ENCODE measurements at regions not wholly inside any gene's neighbourhood (a gene's known extent, or its start where the extent isn't known, plus 50 kb on each side); places are given as distances from the start of the nearest gene placed in this dataset.
A peak's percentile ranks its signal among the peaks of the same experiment; 100 is the strongest.
"Not testable (repeated sequence)": the region's sequence is repeated elsewhere in the genome, so short reads cannot be mapped to it uniquely, and the experiment has no call there.

- DNase-seq (no peak), ATAC-seq (no peak)
- Histone ChIP-seq H3K27ac (no peak overlapping the region), H3K36me3 (ENCODE audit: insufficient read depth in 1 of 2, low read depth in 1 of 2) (no peaks in the 10 kb centered on the region), H3K4me1 (no peaks in the 10 kb centered on the region), H3K4me3 (no peak overlapping the region), H3K9me3 (no peaks in the 10 kb centered on the region), H3K27me3 (ENCODE audit: insufficient read depth in 3 of 3, low read length in 2 of 3) (no peaks in the 10 kb centered on the region)
- intact Hi-C loops (cut with DNase I) = no loop called here
- WGBS, 3 donors = 91 to 96% (median 95%) methylated on average over 8 of the region's 8 CpGs
- TF ChIP-seq CTCF (IDR thresholded peaks at IDR 0.05) = no peak
Observed at GRCh38 chr10:61047788-61048560, 104.0 kb upstream of the RHOBTB1 start.

GRCh38 chr10:61047081-61047480 lies 103.1 kb upstream of the RHOBTB1 start:
- Histone ChIP-seq H3K9me3 (no peaks in the 10 kb centered on the region), H3K27me3 (ENCODE audit: insufficient read depth in 3 of 3, low read length in 2 of 3) (no peaks in the 10 kb centered on the region), H3K4me3 (no peak overlapping the region), H3K27ac (no peak overlapping the region), H3K36me3 (ENCODE audit: insufficient read depth in 1 of 2, low read depth in 1 of 2) (no peaks in the 10 kb centered on the region), H3K4me1 (no peaks in the 10 kb centered on the region)
- WGBS, 3 donors = 51 to 58% (median 52%) methylated on average over 5 of the region's 5 CpGs
- TF ChIP-seq CTCF (IDR thresholded peaks at IDR 0.05) = no peak
- intact Hi-C loops (cut with DNase I) = no loop called here
- no peak for ATAC-seq
- DNase-seq = no peak

- H3K36me3 ChIP-seq (ENCODE audit: insufficient read depth in 1 of 2, low read depth in 1 of 2); H3K4me1 ChIP-seq; intact Hi-C loops (cut with DNase I); ATAC-seq; H3K9me3 ChIP-seq; H3K27me3 ChIP-seq (ENCODE audit: insufficient read depth in 3 of 3, low read length in 2 of 3); H3K27ac ChIP-seq; H3K4me3 ChIP-seq; DNase-seq: not testable (repeated sequence)
- WGBS, 3 donors = 91 to 95% (median 92%) methylated on average over 5 of the region's 5 CpGs
Observed at GRCh38 chr10:61045480-61045879, 101.5 kb upstream of the RHOBTB1 start.

DNA sequence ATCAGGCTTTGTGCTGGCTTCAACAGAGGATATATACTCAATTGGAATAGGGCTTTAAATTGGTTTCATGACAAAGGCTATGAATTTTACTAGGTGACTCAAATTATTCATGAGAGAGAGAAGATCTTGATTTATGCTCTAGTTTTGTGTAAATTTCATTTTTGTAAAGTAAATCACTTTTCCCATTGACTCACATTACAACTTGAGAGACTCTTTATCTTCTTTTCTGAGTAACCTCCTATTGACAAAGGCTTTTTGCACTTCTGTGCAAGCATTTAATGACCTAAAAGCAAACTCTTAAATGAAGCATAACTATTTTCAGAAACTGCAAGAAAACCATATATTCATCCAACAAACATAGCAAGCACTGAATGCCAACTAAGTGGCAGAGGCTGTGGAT lies 98.5 kb upstream of the RHOBTB1 start:
- Histone ChIP-seq H3K27ac (no peak overlapping the region), H3K4me1 (no peaks in the 10 kb centered on the region), H3K36me3 (ENCODE audit: insufficient read depth in 1 of 2, low read depth in 1 of 2) (no peaks in the 10 kb centered on the region), H3K27me3 (ENCODE audit: insufficient read depth in 3 of 3, low read length in 2 of 3) (no peaks in the 10 kb centered on the region), H3K9me3 (no peaks in the 10 kb centered on the region), H3K4me3 (no peak overlapping the region)
- intact Hi-C loops (cut with DNase I) = no loop called here
- DNase-seq (no peak), ATAC-seq (no peak)
- TF ChIP-seq CTCF (IDR thresholded peaks at IDR 0.05) = no peak

GRCh38 chr10:61040399-61041016 lies 96.5 kb upstream of the RHOBTB1 start:
- Histone ChIP-seq H3K9me3 (no peaks in the 10 kb centered on the region), H3K4me3 (no peak overlapping the region), H3K36me3 (ENCODE audit: insufficient read depth in 1 of 2, low read depth in 1 of 2) (no peaks in the 10 kb centered on the region), H3K27me3 (ENCODE audit: insufficient read depth in 3 of 3, low read length in 2 of 3) (no peaks in the 10 kb centered on the region), H3K27ac (no peak overlapping the region), H3K4me1 (no peaks in the 10 kb centered on the region)
- DNase-seq = peak in 1 of 2 donors; percentile 49
- 95 to 97% (median 96%) methylated on average over 27 to 30 of the region's 30 CpGs for WGBS, 3 donors
- intact Hi-C loops (cut with DNase I) = no loop called here
- TF ChIP-seq CTCF (IDR thresholded peaks at IDR 0.05) = no peak
- ATAC-seq = no peak
